ENCODE measurements at regions not wholly inside any gene's neighbourhood (a gene's known extent, or its start where the extent isn't known, plus 50 kb on each side); places are given as distances from the start of the nearest gene placed in this dataset.

DNA sequence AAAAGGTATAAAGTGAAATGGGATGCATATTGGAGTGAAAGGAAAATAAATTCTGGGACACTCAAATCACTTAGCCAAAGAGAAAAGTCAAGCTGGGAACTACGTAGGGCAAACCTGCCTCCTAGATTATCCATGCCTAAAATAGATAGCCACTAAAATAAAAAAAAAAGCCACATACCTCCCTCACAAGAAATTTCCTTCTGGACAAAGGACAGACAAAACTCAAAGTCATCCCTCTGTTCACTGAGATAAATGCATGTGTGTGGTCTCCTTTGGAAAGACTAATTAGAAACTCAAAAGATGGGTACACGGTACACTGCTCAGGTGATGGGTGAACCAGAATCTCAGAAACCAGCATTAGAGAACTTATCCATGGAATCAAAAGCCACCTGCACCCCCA, 65.2 kb upstream of the MME start:
- TF ChIP-seq, protein P1, sequence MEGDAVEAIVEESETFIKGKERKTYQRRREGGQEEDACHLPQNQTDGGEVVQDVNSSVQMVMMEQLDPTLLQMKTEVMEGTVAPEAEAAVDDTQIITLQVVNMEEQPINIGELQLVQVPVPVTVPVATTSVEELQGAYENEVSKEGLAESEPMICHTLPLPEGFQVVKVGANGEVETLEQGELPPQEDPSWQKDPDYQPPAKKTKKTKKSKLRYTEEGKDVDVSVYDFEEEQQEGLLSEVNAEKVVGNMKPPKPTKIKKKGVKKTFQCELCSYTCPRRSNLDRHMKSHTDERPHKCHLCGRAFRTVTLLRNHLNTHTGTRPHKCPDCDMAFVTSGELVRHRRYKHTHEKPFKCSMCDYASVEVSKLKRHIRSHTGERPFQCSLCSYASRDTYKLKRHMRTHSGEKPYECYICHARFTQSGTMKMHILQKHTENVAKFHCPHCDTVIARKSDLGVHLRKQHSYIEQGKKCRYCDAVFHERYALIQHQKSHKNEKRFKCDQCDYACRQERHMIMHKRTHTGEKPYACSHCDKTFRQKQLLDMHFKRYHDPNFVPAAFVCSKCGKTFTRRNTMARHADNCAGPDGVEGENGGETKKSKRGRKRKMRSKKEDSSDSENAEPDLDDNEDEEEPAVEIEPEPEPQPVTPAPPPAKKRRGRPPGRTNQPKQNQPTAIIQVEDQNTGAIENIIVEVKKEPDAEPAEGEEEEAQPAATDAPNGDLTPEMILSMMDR (IDR thresholded peaks at IDR 0.05 in 8 of 11, conservative IDR thresholded peaks at IDR 0.05 in 3 of 11): no peak
- TF ChIP-seq POLR2AphosphoS5 (IDR thresholded peaks at IDR 0.05): no peak

Data from spleen (tissue), 7 donors.